Suprapubic skin (tissue), 4 donors: ENCODE measurements at regions not wholly inside any gene's neighbourhood (a gene's known extent, or its start where the extent isn't known, plus 50 kb on each side); places are given as distances from the start of the nearest gene placed in this dataset.

ENCODE experiments used
- DNase-seq, 2 donors: peaks; one replicate each; pipeline ENCODE4 v3.0.0-alpha.2; 2019; ENCODE audit warnings: low spot score in 2 of 2
- H3K27ac ChIP-seq: fragments of 200-600 bp; sonication (generic); one replicate; pipeline ENCODE4 v1.5.1; 2019
- H3K27me3 ChIP-seq: fragments of 200-600 bp; sonication (generic); one replicate; pipeline ENCODE4 v1.5.1; 2019
- H3K36me3 ChIP-seq: fragments of 200-600 bp; sonication (generic); one replicate; pipeline ENCODE4 v1.5.1; 2019
- H3K4me1 ChIP-seq: fragments of 200-600 bp; sonication (generic); one replicate; pipeline ENCODE4 v1.5.1; 2019
- H3K4me3 ChIP-seq: fragments of 200-600 bp; sonication (generic); one replicate; pipeline ENCODE4 v1.5.1; 2019; ENCODE audit warnings: mild to moderate bottlenecking
- H3K9me3 ChIP-seq: fragments of 200-600 bp; sonication (generic); one replicate; pipeline ENCODE4 v1.5.1; 2019
- CTCF ChIP-seq, 2 donors: fragments of 200-600 bp in 1 of 2; fragments of 450-650 bp in 1 of 2; sonication (generic) in 1 of 2; IDR thresholded peaks; one replicate each; pipeline ENCODE4 v1.5.1; 2016 to 2019; ENCODE audit warnings: antibody characterized with exemption in 2 of 2, mild to moderate bottlenecking in 1 of 2, moderate library complexity in 1 of 2
- EP300 ChIP-seq: sonication (generic); formaldehyde crosslinking; IDR thresholded peaks from one replicate; pipeline ENCODE4 v1.6.1; 2017; ENCODE audit warnings: antibody characterized with exemption
- POLR2A ChIP-seq, 2 donors: fragments of 450-650 bp; IDR thresholded peaks; one replicate each; pipeline ENCODE4 v1.6.1; 2017; ENCODE audit warnings: antibody characterized with exemption in 2 of 2, mild to moderate bottlenecking in 2 of 2, moderate library complexity in 2 of 2
- POLR2AphosphoS5 ChIP-seq, 3 donors: sonication (generic); formaldehyde crosslinking; IDR thresholded peaks; one replicate each; pipeline ENCODE4 v1.6.1; 2017; ENCODE audit warnings: antibody characterized with exemption in 3 of 3
- WGBS: methylation state at CpG from one replicate; pipeline ENCODE4 v1.1.5; 2018; 5-methylcytosine and 5-hydroxymethylcytosine counted together

GRCh38 chr10:132132421-132132841 is 54.3 kb upstream of the DPYSL4 start:
- Histone ChIP-seq H3K4me1 (peaks cover 6% of the 10 kb centered on the region), H3K4me3 (peak overlapping the region; percentile 10), H3K27me3 (peaks cover 17% of the 10 kb centered on the region), H3K9me3 (no peaks in the 10 kb centered on the region), H3K27ac (no peak overlapping the region), H3K36me3 (no peaks in the 10 kb centered on the region)
- no peak for TF ChIP-seq CTCF (IDR thresholded peaks at IDR 0.05)
- WGBS, result 77% methylated on average over 3 of the region's 16 CpGs
- DNase-seq, result peak in 1 of 2 donors; percentile 51

GRCh38 chr10:132133005-132133404 is 53.7 kb upstream of the DPYSL4 start:
- H3K27ac ChIP-seq, result no peak overlapping the region
- TF ChIP-seq EP300 (no peak), CTCF (IDR thresholded peaks at IDR 0.05) (no peak), POLR2A (IDR thresholded peaks at IDR 0.05) (no peak), POLR2AphosphoS5 (IDR thresholded peaks at IDR 0.05) (no peak)
- H3K36me3 ChIP-seq, result no peaks in the 10 kb centered on the region
- no peaks in the 10 kb centered on the region for H3K9me3 ChIP-seq
- peaks cover 6% of the 10 kb centered on the region for H3K4me1 ChIP-seq
- no peak overlapping the region for H3K4me3 ChIP-seq
- WGBS, result 67% methylated on average over 15 of the region's 18 CpGs
- no peak for DNase-seq
- peaks cover 17% of the 10 kb centered on the region for H3K27me3 ChIP-seq

GRCh38 chr10:132133449-132134240 is 53.1 kb upstream of the DPYSL4 start:
- DNase-seq, result peak in 1 of 2 donors; percentile 49
- Histone ChIP-seq H3K9me3 (no peaks in the 10 kb centered on the region), H3K4me1 (peaks cover 6% of the 10 kb centered on the region), H3K27ac (no peak overlapping the region), H3K36me3 (no peaks in the 10 kb centered on the region), H3K27me3 (peaks cover 17% of the 10 kb centered on the region), H3K4me3 (no peak overlapping the region)
- TF ChIP-seq CTCF (IDR thresholded peaks at IDR 0.05), result no peak
- no peak for TF ChIP-seq POLR2A (IDR thresholded peaks at IDR 0.05)
- no peak for TF ChIP-seq EP300
- TF ChIP-seq POLR2AphosphoS5 (IDR thresholded peaks at IDR 0.05), result no peak
- 86% methylated on average over 29 of the region's 32 CpGs for WGBS

GRCh38 chr10:132134241-132135052 is 52.3 kb upstream of the DPYSL4 start:
- no peak overlapping the region for H3K27ac ChIP-seq
- DNase-seq, result no peak
- TF ChIP-seq POLR2AphosphoS5 (IDR thresholded peaks at IDR 0.05) (no peak), POLR2A (IDR thresholded peaks at IDR 0.05) (no peak), EP300 (no peak), CTCF (IDR thresholded peaks at IDR 0.05) (no peak)
- no peaks in the 10 kb centered on the region for H3K9me3 ChIP-seq
- H3K4me3 ChIP-seq, result no peak overlapping the region
- WGBS, result 83% methylated on average over 38 of the region's 38 CpGs
- peaks cover 17% of the 10 kb centered on the region for H3K27me3 ChIP-seq
- H3K36me3 ChIP-seq, result no peaks in the 10 kb centered on the region
- H3K4me1 ChIP-seq, result peaks cover 6% of the 10 kb centered on the region
